ENCODE measurements at regions not wholly inside any gene's neighbourhood (a gene's known extent, or its start where the extent isn't known, plus 50 kb on each side); places are given as distances from the start of the nearest gene placed in this dataset.

GRCh38 chr11:45395947-45396346, 109.8 kb upstream of the SYT13 start:
- TF ChIP-seq CTCF (IDR thresholded peaks at IDR 0.05) = no peak
- H3K4me3 Mint-ChIP-seq = no peak overlapping the region

GRCh38 chr11:45395421-45395820, 109.3 kb upstream of the SYT13 start:
- Mint-ChIP-seq H3K9me3 (no peaks in the 10 kb centered on the region), H3K4me1 (ENCODE audit: low read depth) (peaks cover 30% of the 10 kb centered on the region), H3K4me3 (no peak overlapping the region), H3K27me3 (ENCODE audit: insufficient read depth) (peaks cover 9% of the 10 kb centered on the region; the same call in 1 of the 2 replicates), H3K36me3 (ENCODE audit: low read depth) (no peaks in the 10 kb centered on the region), H3K27ac (no peak overlapping the region)
- no peak for TF ChIP-seq CTCF (IDR thresholded peaks at IDR 0.05)
- DNase-seq = no peak

More at GRCh38 chr11:45395947-45396346, 109.8 kb upstream of the SYT13 start:
- H3K36me3 Mint-ChIP-seq (ENCODE audit: low read depth) = no peaks in the 10 kb centered on the region
- H3K27ac Mint-ChIP-seq = no peak overlapping the region
- no peak for DNase-seq
- peaks cover 35% of the 10 kb centered on the region for H3K4me1 Mint-ChIP-seq (ENCODE audit: low read depth)
- no peaks in the 10 kb centered on the region for H3K9me3 Mint-ChIP-seq
- peaks cover 8% of the 10 kb centered on the region; the same call in 1 of the 2 replicates for H3K27me3 Mint-ChIP-seq (ENCODE audit: insufficient read depth)

GRCh38 chr11:45394294-45395085, 108.3 kb upstream of the SYT13 start:
- H3K27me3 Mint-ChIP-seq (ENCODE audit: insufficient read depth) = peaks cover 12% of the 10 kb centered on the region; the same call in 1 of the 2 replicates
- H3K4me1 Mint-ChIP-seq (ENCODE audit: low read depth) = peaks cover 21% of the 10 kb centered on the region

GRCh38 chr11:45393826-45394225, 107.7 kb upstream of the SYT13 start:
- TF ChIP-seq CTCF (IDR thresholded peaks at IDR 0.05) = no peak
- Mint-ChIP-seq H3K4me3 (no peak overlapping the region), H3K27ac (no peak overlapping the region), H3K27me3 (ENCODE audit: insufficient read depth) (peaks cover 18% of the 10 kb centered on the region; the same call in 1 of the 2 replicates), H3K4me1 (ENCODE audit: low read depth) (peaks cover 14% of the 10 kb centered on the region), H3K9me3 (no peaks in the 10 kb centered on the region), H3K36me3 (ENCODE audit: low read depth) (no peaks in the 10 kb centered on the region)
- no peak for DNase-seq

More at GRCh38 chr11:45394294-45395085, 108.3 kb upstream of the SYT13 start:
- no peak overlapping the region for H3K4me3 Mint-ChIP-seq
- H3K27ac Mint-ChIP-seq = no peak overlapping the region
- H3K36me3 Mint-ChIP-seq (ENCODE audit: low read depth) = no peaks in the 10 kb centered on the region
- DNase-seq = no peak
- TF ChIP-seq CTCF (IDR thresholded peaks at IDR 0.05) = no peak
- H3K9me3 Mint-ChIP-seq = no peaks in the 10 kb centered on the region

GRCh38 chr11:45393334-45393733, 107.2 kb upstream of the SYT13 start:
- DNase-seq = no peak
- TF ChIP-seq CTCF (IDR thresholded peaks at IDR 0.05) = no peak
- Mint-ChIP-seq H3K36me3 (ENCODE audit: low read depth) (no peaks in the 10 kb centered on the region), H3K4me3 (no peak overlapping the region), H3K27me3 (ENCODE audit: insufficient read depth) (peaks cover 22% of the 10 kb centered on the region; the same call in 1 of the 2 replicates), H3K27ac (no peak overlapping the region), H3K4me1 (ENCODE audit: low read depth) (peaks cover 10% of the 10 kb centered on the region), H3K9me3 (no peaks in the 10 kb centered on the region)

Data from HFFc6 (cell line).